WTC11 (cell line): ENCODE measurements at regions not wholly inside any gene's neighbourhood (a gene's known extent, or its start where the extent isn't known, plus 50 kb on each side); places are given as distances from the start of the nearest gene placed in this dataset.
"Not testable (repeated sequence)": the region's sequence is repeated elsewhere in the genome, so short reads cannot be mapped to it uniquely, and the experiment has no call there.

Experiments used
- ATF1 ChIP-seq: sonication (generic); formaldehyde crosslinking; IDR thresholded peaks from 2 replicates; pipeline ENCODE4 v1.8.1; 2023; ENCODE audit warnings: mild to moderate bottlenecking, moderate library complexity, missing genetic modification reagents
- E2F4 ChIP-seq: sonication (generic); formaldehyde crosslinking; IDR thresholded peaks from 2 replicates; pipeline ENCODE4 v1.8.1; 2022; ENCODE audit warnings: low read depth, mild to moderate bottlenecking, moderate library complexity, missing genetic modification reagents, borderline replicate concordance
- ESRRA ChIP-seq: sonication (generic); formaldehyde crosslinking; IDR thresholded peaks from 2 replicates; pipeline ENCODE4 v1.8.1; 2022; ENCODE audit warnings: mild to moderate bottlenecking, missing genetic modification reagents, borderline replicate concordance
- ETV6 ChIP-seq: sonication (generic); formaldehyde crosslinking; IDR thresholded peaks from 2 replicates; pipeline ENCODE4 v1.8.1; 2022; ENCODE audit warnings: mild to moderate bottlenecking, missing genetic modification reagents
- FOXJ3 ChIP-seq: sonication (generic); formaldehyde crosslinking; IDR thresholded peaks from 2 replicates; pipeline ENCODE4 v1.9.0; 2021; ENCODE audit warnings: missing genetic modification reagents, mild to moderate bottlenecking, borderline replicate concordance
- HMGXB4 ChIP-seq: sonication (generic); formaldehyde crosslinking; IDR thresholded peaks from 2 replicates; pipeline ENCODE4 v1.8.1; 2023; ENCODE audit warnings: mild to moderate bottlenecking, moderate library complexity, missing genetic modification reagents
- IRF1 ChIP-seq: sonication (generic); formaldehyde crosslinking; IDR thresholded peaks from 2 replicates; pipeline ENCODE4 v1.8.0; 2023; ENCODE audit warnings: missing genetic modification reagents
- PREB ChIP-seq: sonication (generic); formaldehyde crosslinking; IDR thresholded peaks from 2 replicates; pipeline ENCODE4 v1.8.1; 2022; ENCODE audit warnings: mild to moderate bottlenecking, missing genetic modification reagents, moderate library complexity, borderline replicate concordance
- SP1 ChIP-seq: sonication (generic); formaldehyde crosslinking; conservative IDR thresholded peaks from 2 replicates; pipeline ENCODE4 v1.8.1; 2022; ENCODE audit warnings: missing genetic modification reagents
- TCF7 ChIP-seq: sonication (generic); formaldehyde crosslinking; IDR thresholded peaks from 2 replicates; pipeline ENCODE4 v1.8.0; 2022; ENCODE audit warnings: mild to moderate bottlenecking, low read depth, missing genetic modification reagents, moderate library complexity
- ZNF121 ChIP-seq: sonication (generic); formaldehyde crosslinking; IDR thresholded peaks from 2 replicates; pipeline ENCODE4 v1.8.0; 2023; ENCODE audit warnings: missing genetic modification reagents
- TF ChIP-seq, protein P1 (sequence below): fragments of 200-600 bp; IDR thresholded peaks from 2 replicates; pipeline ENCODE4 v1.8.0; 2022; ENCODE audit warnings: antibody characterized with exemption
- TF ChIP-seq, protein P2 (sequence below): sonication (generic); formaldehyde crosslinking; IDR thresholded peaks from 2 replicates; pipeline ENCODE4 v1.8.0; 2023; ENCODE audit warnings: mild to moderate bottlenecking, missing genetic modification reagents

GRCh38 chr14:66278418-66278817 lies 207.8 kb upstream of the CCDC196 start:
- not testable (repeated sequence) for TF ChIP-seq FOXJ3; ZNF121 (CRISPR knock-in tag); ESRRA (CRISPR knock-in tag); PREB (CRISPR knock-in tag); IRF1; E2F4 (CRISPR knock-in tag); ETV6 (CRISPR knock-in tag); SP1 (CRISPR knock-in tag); TCF7; ATF1 (CRISPR knock-in tag); HMGXB4 (CRISPR knock-in tag)
- TF ChIP-seq, protein P1, sequence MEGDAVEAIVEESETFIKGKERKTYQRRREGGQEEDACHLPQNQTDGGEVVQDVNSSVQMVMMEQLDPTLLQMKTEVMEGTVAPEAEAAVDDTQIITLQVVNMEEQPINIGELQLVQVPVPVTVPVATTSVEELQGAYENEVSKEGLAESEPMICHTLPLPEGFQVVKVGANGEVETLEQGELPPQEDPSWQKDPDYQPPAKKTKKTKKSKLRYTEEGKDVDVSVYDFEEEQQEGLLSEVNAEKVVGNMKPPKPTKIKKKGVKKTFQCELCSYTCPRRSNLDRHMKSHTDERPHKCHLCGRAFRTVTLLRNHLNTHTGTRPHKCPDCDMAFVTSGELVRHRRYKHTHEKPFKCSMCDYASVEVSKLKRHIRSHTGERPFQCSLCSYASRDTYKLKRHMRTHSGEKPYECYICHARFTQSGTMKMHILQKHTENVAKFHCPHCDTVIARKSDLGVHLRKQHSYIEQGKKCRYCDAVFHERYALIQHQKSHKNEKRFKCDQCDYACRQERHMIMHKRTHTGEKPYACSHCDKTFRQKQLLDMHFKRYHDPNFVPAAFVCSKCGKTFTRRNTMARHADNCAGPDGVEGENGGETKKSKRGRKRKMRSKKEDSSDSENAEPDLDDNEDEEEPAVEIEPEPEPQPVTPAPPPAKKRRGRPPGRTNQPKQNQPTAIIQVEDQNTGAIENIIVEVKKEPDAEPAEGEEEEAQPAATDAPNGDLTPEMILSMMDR, result not testable (repeated sequence)
- TF ChIP-seq, protein P2, sequence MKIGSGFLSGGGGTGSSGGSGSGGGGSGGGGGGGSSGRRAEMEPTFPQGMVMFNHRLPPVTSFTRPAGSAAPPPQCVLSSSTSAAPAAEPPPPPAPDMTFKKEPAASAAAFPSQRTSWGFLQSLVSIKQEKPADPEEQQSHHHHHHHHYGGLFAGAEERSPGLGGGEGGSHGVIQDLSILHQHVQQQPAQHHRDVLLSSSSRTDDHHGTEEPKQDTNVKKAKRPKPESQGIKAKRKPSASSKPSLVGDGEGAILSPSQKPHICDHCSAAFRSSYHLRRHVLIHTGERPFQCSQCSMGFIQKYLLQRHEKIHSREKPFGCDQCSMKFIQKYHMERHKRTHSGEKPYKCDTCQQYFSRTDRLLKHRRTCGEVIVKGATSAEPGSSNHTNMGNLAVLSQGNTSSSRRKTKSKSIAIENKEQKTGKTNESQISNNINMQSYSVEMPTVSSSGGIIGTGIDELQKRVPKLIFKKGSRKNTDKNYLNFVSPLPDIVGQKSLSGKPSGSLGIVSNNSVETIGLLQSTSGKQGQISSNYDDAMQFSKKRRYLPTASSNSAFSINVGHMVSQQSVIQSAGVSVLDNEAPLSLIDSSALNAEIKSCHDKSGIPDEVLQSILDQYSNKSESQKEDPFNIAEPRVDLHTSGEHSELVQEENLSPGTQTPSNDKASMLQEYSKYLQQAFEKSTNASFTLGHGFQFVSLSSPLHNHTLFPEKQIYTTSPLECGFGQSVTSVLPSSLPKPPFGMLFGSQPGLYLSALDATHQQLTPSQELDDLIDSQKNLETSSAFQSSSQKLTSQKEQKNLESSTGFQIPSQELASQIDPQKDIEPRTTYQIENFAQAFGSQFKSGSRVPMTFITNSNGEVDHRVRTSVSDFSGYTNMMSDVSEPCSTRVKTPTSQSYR (CRISPR knock-in tag), result not testable (repeated sequence)
